ENCODE measurements at regions not wholly inside any gene's neighbourhood (a gene's known extent, or its start where the extent isn't known, plus 50 kb on each side); places are given as distances from the start of the nearest gene placed in this dataset.

DNA sequence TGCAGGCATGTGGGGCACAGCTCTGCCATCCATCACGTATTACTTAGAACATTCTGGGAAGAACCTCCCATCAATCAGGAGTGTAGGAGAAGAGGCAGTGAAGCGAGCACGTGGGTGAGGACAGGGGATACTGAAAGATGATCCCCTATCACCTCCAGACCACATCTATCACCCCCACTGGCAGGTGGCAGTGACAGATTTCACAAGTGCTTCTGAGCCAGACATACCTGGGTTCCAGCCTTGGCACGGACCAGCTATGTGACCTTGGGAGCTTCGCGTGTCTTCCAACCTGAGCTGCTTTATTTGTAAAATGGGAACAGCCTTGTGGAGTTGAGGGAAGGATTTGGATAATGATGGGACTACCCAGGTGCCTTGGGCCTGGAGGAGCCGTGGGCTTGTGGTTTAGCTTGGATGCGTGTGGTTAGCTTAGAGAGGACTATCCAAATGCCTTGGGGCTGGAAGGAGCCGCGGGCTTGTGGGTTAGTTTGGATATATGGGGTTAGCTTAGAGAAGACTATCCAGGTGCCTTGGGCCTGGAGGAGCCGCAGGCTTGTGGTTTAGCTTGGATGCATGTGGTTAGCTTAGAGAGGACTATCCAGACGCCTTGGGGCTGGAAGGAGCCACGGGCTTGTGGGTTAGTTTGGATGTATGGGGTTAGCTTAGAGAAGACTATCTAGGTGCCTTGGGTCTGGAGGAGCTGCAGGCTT lies 206.4 kb downstream of the ENGASE start:
- no peak for DNase-seq (ENCODE audit: low read depth)

- DNase-seq (ENCODE audit: low read depth), result no peak
Measured at GRCh38 chr17:79280010-79280409, 205.4 kb downstream of the ENGASE start.

GRCh38 chr17:79279320-79279719 lies 204.7 kb downstream of the ENGASE start:
- DNase-seq (ENCODE audit: low read depth), result no peak

GRCh38 chr17:79276821-79277220 lies 202.2 kb downstream of the ENGASE start:
- no peak for DNase-seq (ENCODE audit: low read depth)

GRCh38 chr17:79273660-79274059 lies 199.0 kb downstream of the ENGASE start:
- no peak for DNase-seq (ENCODE audit: low read depth)

DNA sequence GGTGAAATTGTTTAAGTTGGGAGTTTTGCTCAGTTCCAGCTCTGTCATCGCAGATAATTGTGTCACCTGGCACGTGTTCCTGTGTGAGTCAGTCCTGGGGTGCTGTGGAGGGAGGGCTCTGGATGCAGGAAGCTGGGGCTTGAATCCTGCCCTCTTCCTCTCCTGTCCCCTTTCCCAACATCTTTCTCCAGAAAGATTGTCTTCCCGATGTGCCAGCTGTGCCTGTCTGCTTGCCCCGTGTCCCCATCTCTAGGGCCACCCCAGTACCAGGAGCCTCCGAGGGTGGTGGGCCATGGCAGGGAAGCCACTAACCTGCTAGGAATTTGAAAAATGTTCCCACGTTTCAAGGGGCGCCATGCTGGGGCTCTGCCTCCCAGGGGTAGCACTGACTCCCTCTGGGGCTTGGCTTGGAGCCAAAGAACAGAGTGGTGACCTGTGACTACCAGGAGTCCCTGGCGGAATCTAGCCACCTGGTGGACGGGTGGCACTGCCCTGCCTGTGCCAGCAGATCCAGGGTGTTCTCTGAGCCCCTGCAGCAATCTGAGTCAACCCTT lies 198.1 kb downstream of the ENGASE start:
- no peak for DNase-seq (ENCODE audit: low read depth)

DNA sequence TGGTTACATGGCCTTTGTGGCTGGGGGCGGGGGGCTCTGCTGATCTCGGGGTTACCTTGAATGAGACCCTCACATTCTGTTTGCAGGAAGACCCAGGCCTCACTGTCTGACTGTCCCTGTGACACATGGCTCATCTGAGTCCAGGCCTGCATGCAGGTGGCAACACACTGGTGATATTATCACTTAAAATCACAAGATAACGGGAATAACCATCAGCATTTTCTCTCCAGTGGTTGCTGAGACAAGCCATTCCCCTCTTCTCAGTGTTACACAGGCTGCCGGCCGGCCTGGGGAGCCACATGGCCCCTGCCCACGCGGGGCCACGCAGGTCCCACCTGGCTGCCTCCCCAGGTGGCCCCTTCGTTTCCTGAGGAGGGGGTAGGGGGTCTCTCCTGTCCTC lies 197.6 kb downstream of the ENGASE start:
- DNase-seq (ENCODE audit: low read depth), result no peak

DNA sequence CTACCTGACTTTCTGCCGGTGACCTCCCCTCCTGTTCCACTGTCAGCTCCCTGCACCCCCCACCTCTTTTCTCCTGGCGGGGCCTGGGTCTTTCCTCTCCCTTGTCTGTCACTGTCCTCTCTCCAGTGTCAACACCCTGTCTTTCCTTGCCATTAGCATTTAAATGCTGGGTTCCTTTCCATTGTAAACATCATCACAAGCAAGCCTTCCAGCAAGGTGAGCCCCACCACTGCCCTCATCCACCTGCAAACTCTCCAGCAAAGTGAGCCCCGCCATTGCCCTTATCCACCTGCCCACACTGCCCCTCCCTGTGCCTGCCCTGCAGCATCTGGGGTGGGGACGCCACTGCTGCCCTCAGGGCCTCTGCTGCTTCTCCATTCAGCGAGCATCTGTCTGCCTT lies 195.0 kb downstream of the ENGASE start:
- DNase-seq (ENCODE audit: low read depth), result no peak

- DNase-seq (ENCODE audit: low read depth), result no peak
Measured at GRCh38 chr17:79263191-79263590, 188.6 kb downstream of the ENGASE start.

- DNase-seq (ENCODE audit: low read depth), result no peak
Measured at GRCh38 chr17:79262624-79263023, 188.0 kb downstream of the ENGASE start.

GRCh38 chr17:79261355-79262072 lies 186.9 kb downstream of the ENGASE start:
- DNase-seq (ENCODE audit: low read depth), result no peak

GRCh38 chr17:79258843-79259242 lies 184.2 kb downstream of the ENGASE start:
- DNase-seq (ENCODE audit: low read depth), result no peak

DNA sequence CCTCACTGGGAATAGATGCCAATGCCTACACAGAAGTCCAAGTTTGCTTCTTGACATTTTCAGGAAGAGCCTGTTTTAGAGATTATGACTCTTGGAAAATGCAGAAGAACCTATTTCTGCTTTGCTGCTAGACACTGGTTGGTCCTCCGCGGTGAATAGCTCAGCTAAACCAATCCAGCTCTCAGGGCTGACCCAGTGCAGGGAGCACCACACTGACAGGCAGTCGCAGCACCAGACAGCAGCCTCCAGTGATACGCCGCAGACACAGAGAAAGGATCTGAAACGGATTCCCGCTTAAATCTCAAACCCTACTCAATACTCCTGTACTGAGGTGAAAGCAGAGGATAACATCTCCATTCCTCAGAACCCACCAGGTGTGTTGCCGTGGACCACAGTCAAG lies 183.4 kb downstream of the ENGASE start:
- no peak for DNase-seq (ENCODE audit: low read depth)

GRCh38 chr17:79255926-79256585 lies 181.4 kb downstream of the ENGASE start:
- no peak for DNase-seq (ENCODE audit: low read depth)

GRCh38 chr17:79255456-79255855 lies 180.8 kb downstream of the ENGASE start:
- DNase-seq (ENCODE audit: low read depth), result no peak

DNA sequence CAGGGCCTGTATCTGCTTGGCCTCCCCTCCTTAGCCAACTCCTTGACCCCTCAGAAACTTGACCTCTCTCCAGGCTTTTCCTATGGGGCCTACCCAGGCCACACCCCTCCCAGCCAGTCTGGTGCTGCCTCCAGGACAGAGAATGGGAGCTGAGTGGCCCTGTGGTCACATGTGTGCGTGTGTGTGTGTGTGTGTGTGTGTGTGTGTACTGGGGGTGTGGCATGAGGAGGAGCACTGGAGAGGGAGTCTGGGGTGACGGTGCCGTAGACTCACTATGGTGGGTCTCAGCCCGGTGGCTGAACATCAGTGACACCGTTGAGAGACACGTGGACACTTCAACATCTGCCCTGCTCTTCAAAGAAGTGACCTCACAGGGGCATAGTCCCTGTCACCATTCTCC lies 180.4 kb downstream of the ENGASE start:
- no peak for DNase-seq (ENCODE audit: low read depth)

DNA sequence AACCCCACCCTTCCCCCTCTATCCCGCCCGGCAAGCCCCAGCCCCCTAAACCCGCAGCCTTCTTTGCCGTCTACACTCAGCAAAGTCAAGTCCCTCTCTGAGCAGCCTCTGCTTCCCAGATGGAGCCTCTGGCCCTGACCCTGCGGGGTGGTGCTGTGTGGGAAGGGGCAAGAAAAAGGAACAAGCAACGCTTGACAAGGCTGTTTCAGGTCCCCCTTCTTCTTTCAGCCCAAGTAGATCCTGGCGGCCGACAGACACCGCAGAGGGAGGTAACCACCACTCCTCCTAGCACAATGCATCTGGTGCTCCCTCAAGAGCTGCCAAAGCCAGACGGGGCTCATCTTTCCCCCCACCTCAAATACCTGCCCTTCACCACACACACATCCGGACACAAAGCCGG lies 178.3 kb downstream of the ENGASE start:
- DNase-seq (ENCODE audit: low read depth), result no peak

DNA sequence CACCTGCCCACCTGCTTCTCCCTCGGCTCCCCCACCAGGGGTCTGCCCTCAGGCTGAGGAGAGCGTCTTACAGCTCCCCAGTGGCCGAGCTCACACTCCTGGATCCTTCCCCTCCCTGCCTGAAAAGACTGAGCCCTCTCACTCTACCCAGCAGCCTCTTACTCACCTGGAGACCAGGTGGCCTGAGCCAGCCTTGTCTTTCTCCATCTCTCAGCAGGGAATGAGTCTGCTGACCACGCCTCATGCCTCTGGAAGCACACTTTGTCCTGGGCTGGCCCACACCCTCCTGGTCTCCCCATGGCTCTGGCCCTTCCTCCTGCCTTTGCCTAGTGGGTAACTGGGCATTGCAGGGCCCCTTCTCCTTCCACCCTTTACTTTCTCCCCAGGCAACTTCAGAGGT lies 177.2 kb downstream of the ENGASE start:
- DNase-seq (ENCODE audit: low read depth), result no peak

- no peak for DNase-seq (ENCODE audit: low read depth)
Measured at GRCh38 chr17:79249929-79250521, 175.4 kb downstream of the ENGASE start.

DNA sequence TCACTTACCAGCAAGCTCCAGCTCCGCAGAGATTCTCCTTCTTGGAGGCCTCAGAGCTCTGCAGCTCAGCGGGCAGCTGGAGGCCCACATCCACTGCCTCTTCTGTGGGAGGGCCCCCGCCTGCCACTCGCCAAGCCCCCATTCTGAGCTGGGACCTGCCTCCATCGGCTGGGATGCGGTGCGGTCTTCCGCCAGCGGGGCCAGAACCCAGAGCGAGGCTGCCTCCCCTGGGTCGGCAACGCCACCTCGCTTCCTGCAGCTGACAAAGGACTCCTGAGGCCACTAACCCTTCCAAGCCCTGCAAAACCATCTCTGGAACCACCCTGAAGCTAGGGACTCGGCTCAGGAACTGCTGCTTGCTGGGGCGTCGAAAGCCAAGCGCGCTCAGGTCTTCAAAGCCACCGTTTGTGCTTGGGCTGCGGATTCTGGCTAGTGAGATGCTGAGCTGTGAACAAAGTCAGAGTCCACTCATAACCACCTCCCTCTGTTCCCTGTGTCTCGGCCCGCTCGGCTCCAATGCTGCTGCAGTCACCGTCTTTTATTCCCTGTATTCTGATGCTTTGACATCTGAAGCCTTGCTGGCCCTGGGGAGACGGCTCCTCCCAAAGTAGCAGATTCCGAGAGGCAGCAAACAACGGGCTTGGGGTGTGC lies 174.3 kb downstream of the ENGASE start:
- DNase-seq (ENCODE audit: low read depth), result no peak

GRCh38 chr17:79246225-79247190 lies 171.9 kb downstream of the ENGASE start:
- DNase-seq (ENCODE audit: low read depth), result no peak

All from activated T-cell treated with anti-CD3 and anti-CD28 coated beads for 24 hours (primary cell).